Activated CD4-positive, alpha-beta T cell treated with anti-CD3 and anti-CD28 coated beads, Interleukin-2, amount 50 U/mL, for 4 hours (primary cell): ENCODE measurements at regions not wholly inside any gene's neighbourhood (a gene's known extent, or its start where the extent isn't known, plus 50 kb on each side); places are given as distances from the start of the nearest gene placed in this dataset.
"Not testable (repeated sequence)": the region's sequence is repeated elsewhere in the genome, so short reads cannot be mapped to it uniquely, and the experiment has no call there.

Experiments
- DNase-seq, 2 experiments: peaks; one replicate each; pipeline ENCODE4 v3.0.0-alpha.2; 2020

- no peak for DNase-seq
Measured at GRCh38 chr4:77308843-77309242, 151.8 kb downstream of the CCNG2 start.

- DNase-seq, result no peak
Measured at GRCh38 chr4:77309496-77309895, 152.5 kb downstream of the CCNG2 start.

- DNase-seq, result no peak
Measured at GRCh38 chr4:77310931-77311330, 153.9 kb downstream of the CCNG2 start.

GRCh38 chr4:77314697-77315096 is 157.7 kb downstream of the CCNG2 start:
- DNase-seq, result no peak

GRCh38 chr4:77327151-77327550 is 170.1 kb downstream of the CCNG2 start:
- DNase-seq, result no peak

- DNase-seq, result no peak
Measured at GRCh38 chr4:77332696-77333270, 175.8 kb downstream of the CCNG2 start.

- DNase-seq, result no peak
Measured at GRCh38 chr4:77336411-77337142, 179.6 kb downstream of the CCNG2 start.

GRCh38 chr4:77342170-77342810 is 185.3 kb downstream of the CCNG2 start:
- DNase-seq, result no peak

- DNase-seq, result no peak
Measured at GRCh38 chr4:77344001-77344400, 187.0 kb downstream of the CCNG2 start.

GRCh38 chr4:77344784-77345183 is 187.8 kb downstream of the CCNG2 start:
- no peak for DNase-seq

- no peak for DNase-seq
Measured at GRCh38 chr4:77347351-77347966, 190.5 kb downstream of the CCNG2 start.

- DNase-seq, result no peak
Measured at GRCh38 chr4:77348815-77349214, 191.8 kb downstream of the CCNG2 start.

GRCh38 chr4:77349364-77349763 is 192.4 kb downstream of the CCNG2 start:
- no peak for DNase-seq

- DNase-seq, result no peak
Measured at GRCh38 chr4:77349796-77350195, 192.8 kb downstream of the CCNG2 start.

GRCh38 chr4:77352192-77352591 is 195.2 kb downstream of the CCNG2 start:
- no peak for DNase-seq

- not testable (repeated sequence) for DNase-seq
Measured at GRCh38 chr4:77353724-77354315, 196.8 kb downstream of the CCNG2 start.

- DNase-seq, result no peak
Measured at GRCh38 chr4:77354550-77354949, 197.5 kb downstream of the CCNG2 start.

GRCh38 chr4:77355731-77356130 is 198.7 kb downstream of the CCNG2 start:
- no peak for DNase-seq

GRCh38 chr4:77358315-77358928 is 201.4 kb downstream of the CCNG2 start:
- DNase-seq, result no peak

GRCh38 chr4:77360451-77360850 is 203.4 kb downstream of the CCNG2 start:
- no peak for DNase-seq

GRCh38 chr4:77366876-77367275 is 209.9 kb downstream of the CCNG2 start:
- not testable (repeated sequence) for DNase-seq

GRCh38 chr4:77367638-77368037 is 210.6 kb downstream of the CCNG2 start:
- no peak for DNase-seq

GRCh38 chr4:77372375-77372774 is 215.4 kb downstream of the CCNG2 start:
- no peak for DNase-seq
